ENCODE measurements at regions not wholly inside any gene's neighbourhood (a gene's known extent, or its start where the extent isn't known, plus 50 kb on each side); places are given as distances from the start of the nearest gene placed in this dataset.

GRCh38 chr10:105698592-105698991 is 1057.5 kb downstream of the SORCS3 start:
- Histone ChIP-seq H3K36me3 (no peaks in the 10 kb centered on the region), H3K27ac (no peak overlapping the region), H3K27me3 (no peaks in the 10 kb centered on the region), H3K4me1 (no peaks in the 10 kb centered on the region), H3K4me3 (no peak overlapping the region), H3K9me3 (no peaks in the 10 kb centered on the region)
- DNase-seq = no peak
- no peak for TF ChIP-seq CTCF (IDR thresholded peaks at IDR 0.05)
- intact Hi-C loops (cut with DNase I; ENCODE audit: low total_unique reads) = no loop called here

GRCh38 chr10:105697290-105697780 is 1056.2 kb downstream of the SORCS3 start:
- Histone ChIP-seq H3K27ac (no peak overlapping the region), H3K27me3 (no peaks in the 10 kb centered on the region), H3K9me3 (no peaks in the 10 kb centered on the region), H3K36me3 (no peaks in the 10 kb centered on the region), H3K4me3 (no peak overlapping the region), H3K4me1 (no peaks in the 10 kb centered on the region)
- no peak for TF ChIP-seq CTCF (IDR thresholded peaks at IDR 0.05)
- intact Hi-C loops (cut with DNase I; ENCODE audit: low total_unique reads) = no loop called here
- no peak for DNase-seq

GRCh38 chr10:105691811-105692210 is 1050.7 kb downstream of the SORCS3 start:
- Histone ChIP-seq H3K36me3 (no peaks in the 10 kb centered on the region), H3K27ac (no peak overlapping the region), H3K27me3 (no peaks in the 10 kb centered on the region), H3K9me3 (no peaks in the 10 kb centered on the region), H3K4me3 (no peak overlapping the region), H3K4me1 (no peaks in the 10 kb centered on the region)
- intact Hi-C loops (cut with DNase I; ENCODE audit: low total_unique reads) = no loop called here
- no peak for TF ChIP-seq CTCF (IDR thresholded peaks at IDR 0.05)
- DNase-seq = no peak

- Histone ChIP-seq H3K4me1 (no peaks in the 10 kb centered on the region), H3K27ac (no peak overlapping the region), H3K4me3 (no peak overlapping the region), H3K36me3 (no peaks in the 10 kb centered on the region), H3K27me3 (no peaks in the 10 kb centered on the region), H3K9me3 (peaks cover 0 to 4% (median 0%) of the 10 kb centered on the region in 3 donors)
- TF ChIP-seq CTCF (IDR thresholded peaks at IDR 0.05) = no peak
- DNase-seq = no peak
- intact Hi-C loops (cut with DNase I; ENCODE audit: low total_unique reads) = no loop called here
These were observed 1041.8 kb downstream of the SORCS3 start for GRCh38 chr10:105682911-105683310.

GRCh38 chr10:105681051-105681450 is 1040.0 kb downstream of the SORCS3 start:
- Histone ChIP-seq H3K9me3 (peaks cover 0 to 4% (median 0%) of the 10 kb centered on the region in 3 donors), H3K4me1 (no peaks in the 10 kb centered on the region), H3K27me3 (no peaks in the 10 kb centered on the region), H3K27ac (no peak overlapping the region), H3K36me3 (no peaks in the 10 kb centered on the region), H3K4me3 (no peak overlapping the region)
- intact Hi-C loops (cut with DNase I; ENCODE audit: low total_unique reads) = no loop called here
- no peak for DNase-seq
- TF ChIP-seq CTCF (IDR thresholded peaks at IDR 0.05) = no peak

GRCh38 chr10:105679781-105680180 is 1038.7 kb downstream of the SORCS3 start:
- no peaks in the 10 kb centered on the region for H3K4me1 ChIP-seq
- H3K27me3 ChIP-seq = no peaks in the 10 kb centered on the region
- H3K4me3 ChIP-seq = no peak overlapping the region
- no peak for TF ChIP-seq CTCF (IDR thresholded peaks at IDR 0.05)
- DNase-seq = no peak
- H3K9me3 ChIP-seq = peaks cover 0 to 4% (median 0%) of the 10 kb centered on the region in 3 donors
- H3K27ac ChIP-seq = no peak overlapping the region
- no peaks in the 10 kb centered on the region for H3K36me3 ChIP-seq
- intact Hi-C loops (cut with DNase I; ENCODE audit: low total_unique reads) = no loop called here

Measured in tibial artery (tissue), 4 donors.